ENCODE measurements at regions not wholly inside any gene's neighbourhood (a gene's known extent, or its start where the extent isn't known, plus 50 kb on each side); places are given as distances from the start of the nearest gene placed in this dataset.
"Not testable (repeated sequence)": the region's sequence is repeated elsewhere in the genome, so short reads cannot be mapped to it uniquely, and the experiment has no call there.

DNA sequence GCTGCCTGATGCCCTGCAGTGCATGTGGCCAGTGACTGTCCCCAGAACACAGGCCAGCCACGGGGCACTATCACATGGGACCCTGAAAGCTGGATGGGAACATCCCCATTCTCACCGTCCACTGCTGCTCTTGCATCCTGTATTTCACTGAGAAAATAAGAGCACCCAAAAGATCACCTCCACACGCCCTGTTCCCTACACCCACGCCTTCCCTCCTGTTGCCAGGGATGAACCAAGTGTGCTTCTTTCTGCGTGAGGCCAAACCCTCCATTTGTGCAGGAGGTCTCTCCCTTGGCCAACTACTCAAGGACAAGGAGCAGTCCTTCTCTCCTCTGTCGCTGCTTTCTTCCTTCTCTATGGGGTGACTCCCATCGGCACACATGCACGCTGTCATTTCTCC lies 118.3 kb downstream of the LRRC37A3 start:
- DNase-seq; H3K9me3 Mint-ChIP-seq; H3K27ac Mint-ChIP-seq; H3K4me3 Mint-ChIP-seq; intact Hi-C loops (cut with micrococcal nuclease); H3K27me3 Mint-ChIP-seq: not testable (repeated sequence)
- peaks cover 29% of the 10 kb centered on the region for H3K36me3 Mint-ChIP-seq (ENCODE audit: low read depth)
- H3K4me1 Mint-ChIP-seq = peaks cover 10% of the 10 kb centered on the region

DNA sequence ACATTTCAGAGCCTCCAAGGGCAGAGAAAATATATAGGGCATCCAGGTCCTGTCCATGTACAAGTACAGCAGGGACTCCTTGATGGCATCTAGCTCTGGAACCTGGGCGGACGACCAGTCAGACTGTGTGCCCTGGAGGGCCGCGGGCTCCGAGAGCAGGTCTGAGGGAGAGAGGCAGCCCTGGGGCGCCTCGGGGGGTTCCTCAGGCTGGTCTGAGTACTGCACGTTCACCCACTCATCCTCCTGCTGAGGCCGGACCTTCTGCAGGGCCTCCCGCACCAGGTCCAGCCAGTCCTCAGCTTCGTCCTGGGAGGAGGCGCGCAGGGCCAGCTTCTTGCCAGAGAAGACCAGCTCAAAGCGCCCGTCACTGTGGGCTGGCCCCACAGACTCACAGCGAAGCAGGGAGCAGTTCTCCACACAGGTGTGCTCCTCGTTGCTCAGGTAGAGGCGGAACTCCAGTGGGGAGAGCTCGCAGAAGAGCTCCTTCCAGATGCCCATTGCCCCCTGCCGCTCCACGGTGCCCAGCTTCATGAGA lies 118.8 kb downstream of the LRRC37A3 start:
- H3K27ac Mint-ChIP-seq; H3K4me3 Mint-ChIP-seq; intact Hi-C loops (cut with micrococcal nuclease); DNase-seq; H3K9me3 Mint-ChIP-seq; H3K27me3 Mint-ChIP-seq: not testable (repeated sequence)
- H3K36me3 Mint-ChIP-seq (ENCODE audit: low read depth) = peaks cover 29% of the 10 kb centered on the region
- H3K4me1 Mint-ChIP-seq = peaks cover 12% of the 10 kb centered on the region

DNA sequence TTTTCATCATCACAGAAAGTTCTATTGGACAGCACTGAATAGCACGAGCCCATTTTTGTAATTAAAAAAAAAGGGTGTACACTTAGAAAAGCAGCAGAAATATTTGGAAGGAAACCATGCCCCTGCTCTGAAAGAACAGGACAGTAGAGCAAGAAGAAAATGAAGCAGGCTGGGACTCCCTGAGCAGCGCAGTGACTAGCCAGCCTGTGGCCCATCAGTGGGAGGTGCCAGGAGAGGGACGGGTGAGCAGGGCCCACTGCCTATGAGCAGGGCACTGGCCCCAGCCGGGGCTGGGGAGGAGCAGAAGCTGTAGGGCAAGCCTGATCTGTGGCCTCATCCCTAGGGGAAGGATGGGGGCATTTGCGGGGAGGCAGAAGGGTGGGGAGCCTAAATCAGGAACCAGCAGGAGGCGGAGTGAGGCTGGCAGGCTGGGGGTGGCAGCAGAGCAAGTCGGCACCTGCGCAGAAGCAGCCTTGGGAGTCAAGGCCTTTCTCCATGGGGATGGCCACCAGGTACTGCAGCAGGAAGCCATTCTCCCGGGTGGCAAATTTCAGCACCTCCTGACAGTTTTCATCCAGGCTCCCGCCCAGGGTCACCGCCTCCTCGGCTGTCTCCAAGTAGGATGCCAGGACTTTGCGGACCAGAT lies 119.6 kb downstream of the LRRC37A3 start:
- H3K9me3 Mint-ChIP-seq; H3K27me3 Mint-ChIP-seq; DNase-seq; H3K27ac Mint-ChIP-seq; intact Hi-C loops (cut with micrococcal nuclease); H3K4me3 Mint-ChIP-seq: not testable (repeated sequence)
- peaks cover 19% of the 10 kb centered on the region for H3K4me1 Mint-ChIP-seq
- peaks cover 34% of the 10 kb centered on the region for H3K36me3 Mint-ChIP-seq (ENCODE audit: low read depth)

DNA sequence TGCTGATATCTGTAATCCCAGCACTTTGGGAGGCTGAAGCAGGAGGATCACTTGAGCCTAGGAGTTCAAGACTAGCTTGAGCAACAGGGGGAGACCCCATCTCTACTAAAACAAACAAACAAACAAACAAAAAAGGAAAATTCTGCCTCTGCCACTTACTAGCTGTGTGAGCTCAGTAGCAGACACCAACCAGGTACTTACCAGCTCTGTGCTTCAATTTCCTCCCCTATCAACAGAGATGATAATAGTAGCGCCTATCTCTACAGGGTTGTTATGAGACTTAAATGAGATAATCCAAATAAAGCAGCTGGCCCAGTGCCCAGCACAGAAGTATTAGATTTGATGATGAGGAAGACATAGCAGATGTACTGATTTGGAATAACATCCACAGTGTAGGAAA lies 120.3 kb downstream of the LRRC37A3 start:
- H3K4me3 Mint-ChIP-seq; H3K9me3 Mint-ChIP-seq; intact Hi-C loops (cut with micrococcal nuclease); H3K27ac Mint-ChIP-seq; H3K27me3 Mint-ChIP-seq; DNase-seq: not testable (repeated sequence)
- Mint-ChIP-seq H3K4me1 (peaks cover 19% of the 10 kb centered on the region), H3K36me3 (ENCODE audit: low read depth) (peaks cover 34% of the 10 kb centered on the region)

GRCh38 chr17:64798489-64798790 lies 120.8 kb downstream of the LRRC37A3 start:
- H3K9me3 Mint-ChIP-seq; intact Hi-C loops (cut with micrococcal nuclease); H3K27me3 Mint-ChIP-seq; DNase-seq; H3K27ac Mint-ChIP-seq: not testable (repeated sequence)
- Mint-ChIP-seq H3K36me3 (ENCODE audit: low read depth) (peaks cover 34% of the 10 kb centered on the region), H3K4me1 (peaks cover 19% of the 10 kb centered on the region), H3K4me3 (peak overlapping the region; percentile 12)

GRCh38 chr17:64797746-64798488 lies 121.4 kb downstream of the LRRC37A3 start:
- H3K9me3 Mint-ChIP-seq; intact Hi-C loops (cut with micrococcal nuclease); DNase-seq; H3K27me3 Mint-ChIP-seq; H3K4me3 Mint-ChIP-seq; H3K27ac Mint-ChIP-seq: not testable (repeated sequence)
- H3K36me3 Mint-ChIP-seq (ENCODE audit: low read depth) = peaks cover 30% of the 10 kb centered on the region
- peaks cover 23% of the 10 kb centered on the region for H3K4me1 Mint-ChIP-seq

DNA sequence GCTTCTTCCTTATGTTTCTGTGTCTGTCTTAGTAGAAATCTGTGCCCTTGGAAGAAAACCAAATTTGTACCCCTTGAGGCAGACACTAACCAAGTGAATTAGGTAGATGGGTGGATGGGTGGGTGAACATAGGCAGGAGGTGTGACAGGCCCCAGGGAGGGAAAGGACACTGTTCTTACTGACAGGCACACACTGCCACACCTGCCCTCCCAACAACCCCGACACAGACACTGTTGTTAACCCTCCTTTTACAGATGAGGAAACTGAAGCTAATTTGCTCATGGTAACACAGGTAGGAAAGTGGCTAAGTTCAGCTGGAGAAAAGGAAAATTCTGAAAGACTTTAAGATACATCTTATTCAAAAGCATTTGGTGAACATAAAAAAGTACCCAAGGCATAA lies 123.9 kb downstream of the LRRC37A3 start:
- DNase-seq; intact Hi-C loops (cut with micrococcal nuclease); H3K27me3 Mint-ChIP-seq; H3K4me3 Mint-ChIP-seq; H3K9me3 Mint-ChIP-seq: not testable (repeated sequence)
- Mint-ChIP-seq H3K27ac (peak overlapping the region; percentile 41), H3K4me1 (peaks cover 30% of the 10 kb centered on the region), H3K36me3 (ENCODE audit: low read depth) (peaks cover 29% of the 10 kb centered on the region)

- intact Hi-C loops (cut with micrococcal nuclease); H3K9me3 Mint-ChIP-seq; H3K4me3 Mint-ChIP-seq; DNase-seq; H3K27me3 Mint-ChIP-seq: not testable (repeated sequence)
- Mint-ChIP-seq H3K27ac (peak overlapping the region; percentile 41), H3K36me3 (ENCODE audit: low read depth) (peaks cover 29% of the 10 kb centered on the region), H3K4me1 (peaks cover 30% of the 10 kb centered on the region)
Observed at GRCh38 chr17:64794548-64795274, 124.6 kb downstream of the LRRC37A3 start.

- H3K4me3 Mint-ChIP-seq; DNase-seq; H3K27me3 Mint-ChIP-seq; H3K27ac Mint-ChIP-seq; H3K9me3 Mint-ChIP-seq; intact Hi-C loops (cut with micrococcal nuclease): not testable (repeated sequence)
- peaks cover 26% of the 10 kb centered on the region for H3K36me3 Mint-ChIP-seq (ENCODE audit: low read depth)
- H3K4me1 Mint-ChIP-seq = peaks cover 30% of the 10 kb centered on the region
Observed at GRCh38 chr17:64794113-64794512, 125.2 kb downstream of the LRRC37A3 start.

DNA sequence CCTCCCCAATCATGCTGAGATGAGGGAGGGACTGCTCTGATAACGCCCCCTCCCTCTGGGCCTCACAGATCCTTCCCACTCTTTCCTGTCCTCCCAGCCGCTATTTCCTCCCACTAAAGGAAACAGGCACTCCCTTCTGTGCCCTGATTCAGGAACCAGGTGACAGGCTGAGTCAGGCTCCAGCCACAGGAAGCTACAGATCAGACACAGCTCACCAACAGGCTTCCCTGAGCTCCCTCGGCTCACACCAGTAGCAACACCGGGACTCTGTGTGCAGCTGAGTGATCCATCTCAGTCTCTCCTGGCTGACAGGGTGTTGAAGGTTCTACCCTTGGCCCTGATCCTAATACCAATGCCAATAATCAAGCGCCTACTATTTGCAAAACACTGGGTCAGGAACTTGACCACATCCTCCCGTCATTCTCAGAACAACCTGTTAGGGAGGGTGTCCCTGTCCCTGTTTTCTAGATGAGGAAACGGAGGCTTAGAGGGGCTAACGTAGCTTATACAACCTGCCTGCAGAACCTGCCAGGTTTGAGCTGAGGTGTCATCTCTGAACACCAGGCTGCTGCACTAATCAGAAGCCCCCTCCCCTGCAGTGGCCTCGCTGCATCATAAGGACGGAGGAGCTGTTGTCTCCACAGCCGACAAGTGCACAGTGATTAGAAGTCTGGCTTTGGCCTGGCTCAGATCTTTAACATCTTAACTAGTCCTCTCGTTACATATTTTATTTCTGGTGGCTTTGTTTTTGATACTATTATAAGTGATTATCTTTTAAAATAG lies 126.3 kb downstream of the LRRC37A3 start:
- DNase-seq = peak; percentile 78
- intact Hi-C loops (cut with micrococcal nuclease); H3K27me3 Mint-ChIP-seq; H3K9me3 Mint-ChIP-seq: not testable (repeated sequence)
- H3K36me3 Mint-ChIP-seq (ENCODE audit: low read depth) = peaks cover 26% of the 10 kb centered on the region
- peaks cover 26% of the 10 kb centered on the region for H3K4me1 Mint-ChIP-seq
- H3K27ac Mint-ChIP-seq = peak overlapping the region; percentile 65
- peak overlapping the region; percentile 54 for H3K4me3 Mint-ChIP-seq

- H3K27me3 Mint-ChIP-seq; H3K4me3 Mint-ChIP-seq; H3K9me3 Mint-ChIP-seq; DNase-seq; intact Hi-C loops (cut with micrococcal nuclease); H3K27ac Mint-ChIP-seq: not testable (repeated sequence)
- Mint-ChIP-seq H3K36me3 (ENCODE audit: low read depth) (peaks cover 26% of the 10 kb centered on the region), H3K4me1 (peaks cover 26% of the 10 kb centered on the region)
Observed at GRCh38 chr17:64792276-64792675, 127.0 kb downstream of the LRRC37A3 start.

DNA sequence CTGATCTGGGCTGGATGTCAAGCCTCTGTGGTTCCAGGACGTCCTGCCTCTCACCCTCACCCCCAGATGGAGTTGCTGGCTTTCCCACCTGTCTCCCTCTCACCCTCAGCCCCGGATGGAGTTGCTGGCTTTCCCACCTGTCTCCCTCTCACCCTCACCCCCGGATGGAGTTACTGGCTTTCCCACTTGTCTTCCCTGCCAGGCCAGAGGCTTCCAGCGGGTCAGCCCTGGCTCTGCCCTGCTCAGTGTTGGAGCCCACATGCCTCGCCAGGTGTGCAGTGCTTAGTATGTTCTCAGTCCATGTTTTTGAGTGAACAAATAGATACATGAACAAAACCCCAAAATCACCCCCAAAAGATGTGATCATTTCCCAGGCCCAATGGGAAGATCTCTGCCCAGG lies 127.6 kb downstream of the LRRC37A3 start:
- DNase-seq; intact Hi-C loops (cut with micrococcal nuclease); H3K27ac Mint-ChIP-seq; H3K4me3 Mint-ChIP-seq; H3K9me3 Mint-ChIP-seq; H3K27me3 Mint-ChIP-seq: not testable (repeated sequence)
- peaks cover 26% of the 10 kb centered on the region for H3K4me1 Mint-ChIP-seq
- peaks cover 22% of the 10 kb centered on the region for H3K36me3 Mint-ChIP-seq (ENCODE audit: low read depth)

DNA sequence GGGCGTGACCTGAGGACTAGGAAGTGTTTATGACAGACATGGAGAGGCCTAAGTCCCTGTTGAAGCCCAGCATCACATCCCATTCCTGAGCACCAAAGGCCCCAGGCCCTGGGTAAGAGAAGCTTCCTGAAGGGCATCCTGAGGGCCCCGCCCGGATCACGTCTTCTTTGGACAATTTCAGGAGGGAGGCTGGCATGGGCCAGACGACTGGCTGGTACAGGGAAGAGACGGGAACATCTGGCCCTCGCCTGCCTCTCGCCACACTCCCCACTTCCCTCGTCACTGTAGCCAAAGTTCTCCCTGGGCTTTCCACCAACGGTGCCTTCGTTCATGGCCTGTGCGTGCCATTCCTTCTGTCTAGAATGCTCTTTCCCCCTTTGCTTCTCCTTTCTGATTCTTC lies 128.1 kb downstream of the LRRC37A3 start:
- Mint-ChIP-seq H3K4me1 (peaks cover 24% of the 10 kb centered on the region), H3K36me3 (ENCODE audit: low read depth) (peaks cover 21% of the 10 kb centered on the region)
- H3K27me3 Mint-ChIP-seq; intact Hi-C loops (cut with micrococcal nuclease); H3K9me3 Mint-ChIP-seq; DNase-seq; H3K4me3 Mint-ChIP-seq; H3K27ac Mint-ChIP-seq: not testable (repeated sequence)
